Vagina (tissue), 2 donors: ENCODE measurements at regions not wholly inside any gene's neighbourhood (a gene's known extent, or its start where the extent isn't known, plus 50 kb on each side); places are given as distances from the start of the nearest gene placed in this dataset.

ENCODE experiments used
- DNase-seq, 2 donors: peaks; one replicate each; pipeline ENCODE4 v3.0.0-alpha.2; 2017; ENCODE audit errors: extremely low spot score in 2 of 2
- H3K27ac ChIP-seq: fragments of 200-600 bp; sonication (generic); one replicate; pipeline ENCODE4 v1.5.1; 2019
- H3K27me3 ChIP-seq: fragments of 200-600 bp; sonication (generic); one replicate; pipeline ENCODE4 v1.5.1; 2019
- H3K36me3 ChIP-seq, 2 donors: fragments of 200-600 bp; sonication (generic); one replicate each; pipeline ENCODE4 v1.5.1; 2017 to 2019
- H3K4me1 ChIP-seq: fragments of 200-600 bp; sonication (generic); one replicate; pipeline ENCODE4 v1.5.1; 2019
- H3K4me3 ChIP-seq, 2 donors: fragments of 200-600 bp; sonication (generic); 1 replicate in 1 of 2; 2 replicates in 1 of 2; pipeline ENCODE4 v1.5.1; 2016 to 2019
- H3K9me3 ChIP-seq: fragments of 200-600 bp; sonication (generic); one replicate; pipeline ENCODE4 v1.5.1; 2019
- POLR2A ChIP-seq, 2 donors: fragments of 450-650 bp; IDR thresholded peaks; one replicate each; pipeline ENCODE4 v1.6.1; 2017; ENCODE audit warnings: antibody characterized with exemption in 2 of 2, mild to moderate bottlenecking in 2 of 2, moderate library complexity in 2 of 2
- POLR2AphosphoS5 ChIP-seq, 2 donors: sonication (generic); formaldehyde crosslinking; IDR thresholded peaks; one replicate each; pipeline ENCODE4 v1.9.0; 2017; ENCODE audit warnings: antibody characterized with exemption in 2 of 2, mild to moderate bottlenecking in 2 of 2, low read depth in 1 of 2; ENCODE audit not compliant: insufficient read depth in 1 of 2
- intact Hi-C: fragments of 100-400 bp; cut with DNase I; formaldehyde crosslinking; loops from one replicate; pipeline ENCODE4 v1.15.1; 2023
- TF ChIP-seq, protein P1 (sequence below), 3 experiments: fragments of 450-650 bp in 2 of 3; fragments of 200-600 bp in 1 of 3; sonication (generic) in 1 of 3; IDR thresholded peaks; one replicate each; pipeline ENCODE4 v1.5.1; 2017 to 2019; ENCODE audit warnings: antibody characterized with exemption in 3 of 3, mild to moderate bottlenecking in 2 of 3, moderate library complexity in 2 of 3

- Histone ChIP-seq H3K4me1 (peaks cover 9% of the 10 kb centered on the region), H3K27ac (no peak overlapping the region), H3K9me3 (no peaks in the 10 kb centered on the region), H3K27me3 (no peaks in the 10 kb centered on the region), H3K4me3 (no peak overlapping the region), H3K36me3 (no peaks in the 10 kb centered on the region)
- intact Hi-C loops, result no loop called here
- no peak for TF ChIP-seq POLR2A (IDR thresholded peaks at IDR 0.05)
- no peak for TF ChIP-seq POLR2AphosphoS5 (IDR thresholded peaks at IDR 0.05; ENCODE audit: insufficient read depth in 1 of 2, low read depth in 1 of 2)
- TF ChIP-seq, protein P1, sequence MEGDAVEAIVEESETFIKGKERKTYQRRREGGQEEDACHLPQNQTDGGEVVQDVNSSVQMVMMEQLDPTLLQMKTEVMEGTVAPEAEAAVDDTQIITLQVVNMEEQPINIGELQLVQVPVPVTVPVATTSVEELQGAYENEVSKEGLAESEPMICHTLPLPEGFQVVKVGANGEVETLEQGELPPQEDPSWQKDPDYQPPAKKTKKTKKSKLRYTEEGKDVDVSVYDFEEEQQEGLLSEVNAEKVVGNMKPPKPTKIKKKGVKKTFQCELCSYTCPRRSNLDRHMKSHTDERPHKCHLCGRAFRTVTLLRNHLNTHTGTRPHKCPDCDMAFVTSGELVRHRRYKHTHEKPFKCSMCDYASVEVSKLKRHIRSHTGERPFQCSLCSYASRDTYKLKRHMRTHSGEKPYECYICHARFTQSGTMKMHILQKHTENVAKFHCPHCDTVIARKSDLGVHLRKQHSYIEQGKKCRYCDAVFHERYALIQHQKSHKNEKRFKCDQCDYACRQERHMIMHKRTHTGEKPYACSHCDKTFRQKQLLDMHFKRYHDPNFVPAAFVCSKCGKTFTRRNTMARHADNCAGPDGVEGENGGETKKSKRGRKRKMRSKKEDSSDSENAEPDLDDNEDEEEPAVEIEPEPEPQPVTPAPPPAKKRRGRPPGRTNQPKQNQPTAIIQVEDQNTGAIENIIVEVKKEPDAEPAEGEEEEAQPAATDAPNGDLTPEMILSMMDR (IDR thresholded peaks at IDR 0.05), result no peak
- peak in 1 of 2 donors; percentile 25 for DNase-seq
Observed at GRCh38 chr13:110808138-110808537, 94.6 kb downstream of the ING1 start.

DNA sequence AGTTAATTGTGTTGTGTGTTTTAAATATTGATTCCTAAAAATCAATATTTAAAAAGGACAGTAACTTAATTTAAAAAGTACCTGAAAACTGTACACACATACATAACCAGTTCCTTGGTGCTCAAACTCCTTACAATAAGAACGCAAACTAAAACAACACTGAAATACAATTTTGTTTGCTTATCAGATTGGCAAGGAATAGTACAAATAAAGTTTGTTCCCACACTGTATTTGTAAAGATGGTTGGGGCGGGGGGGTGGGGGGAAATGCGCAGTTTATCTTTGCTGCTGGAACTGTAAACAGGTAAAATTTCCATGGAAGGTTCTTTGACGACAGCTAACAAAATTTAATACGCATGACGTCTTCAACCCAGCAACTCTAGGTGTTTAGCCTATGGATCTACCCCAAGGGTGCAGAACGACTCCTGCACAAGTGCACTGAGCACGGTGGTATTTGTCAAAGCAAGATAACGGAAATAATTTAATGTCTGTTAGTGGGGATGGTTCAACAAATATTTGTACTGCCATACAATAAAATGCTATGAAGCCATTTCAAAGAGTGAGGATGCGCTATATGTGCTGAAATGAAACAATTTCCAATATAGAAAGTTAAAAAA, 96.5 kb downstream of the ING1 start:
- Histone ChIP-seq H3K27me3 (no peaks in the 10 kb centered on the region), H3K27ac (no peak overlapping the region)
- DNase-seq, result peak in 1 of 2 donors; percentile 25

DNA sequence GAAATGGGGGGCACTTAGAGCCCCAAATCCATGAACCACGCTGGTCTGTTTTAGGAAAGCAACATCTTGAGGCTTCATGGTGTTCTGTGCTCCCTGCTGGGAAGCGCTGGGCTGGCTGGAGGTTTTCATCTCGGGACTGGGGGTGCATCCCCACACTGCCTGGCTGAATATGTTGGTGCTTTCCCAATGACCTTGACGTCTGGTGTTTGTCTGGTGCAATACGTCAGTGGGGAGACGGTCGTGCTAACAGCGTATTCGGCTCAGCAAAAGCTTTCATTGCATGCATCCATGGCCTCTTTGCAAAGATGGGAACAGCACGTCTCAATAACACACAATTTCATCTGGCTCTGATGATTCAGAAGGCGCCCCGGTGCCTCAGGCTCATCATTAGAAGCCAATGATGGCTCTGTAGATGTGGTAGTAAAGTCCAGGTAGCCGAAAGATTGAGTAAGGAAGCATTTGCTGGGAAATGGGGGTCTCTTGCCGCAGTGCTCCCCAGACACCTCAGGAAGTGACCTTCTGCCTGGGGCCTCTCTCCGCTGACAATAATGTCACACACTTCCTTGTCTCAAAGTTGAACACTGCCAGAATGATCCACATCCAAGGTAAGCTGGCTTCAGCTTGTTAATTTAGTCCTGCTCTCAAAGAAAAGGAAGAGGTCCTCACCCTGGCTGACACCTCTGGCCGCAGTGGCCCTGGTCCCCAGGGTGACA, 97.7 kb downstream of the ING1 start:
- H3K27ac ChIP-seq, result no peak overlapping the region
- no peaks in the 10 kb centered on the region for H3K9me3 ChIP-seq
- intact Hi-C loops, result loop anchor here (10.0 kb wide), 2 partner anchors 106 to 216 kb away; partner anchors contain the start of gene CARS2
- no peaks in the 10 kb centered on the region for H3K36me3 ChIP-seq
- no peak overlapping the region for H3K4me3 ChIP-seq
- DNase-seq, result peak in 1 of 2 donors; percentile 49
- H3K4me1 ChIP-seq, result peaks cover 9% of the 10 kb centered on the region
- TF ChIP-seq POLR2AphosphoS5 (IDR thresholded peaks at IDR 0.05; ENCODE audit: insufficient read depth in 1 of 2, low read depth in 1 of 2) (no peak), POLR2A (IDR thresholded peaks at IDR 0.05) (no peak)
- TF ChIP-seq, protein P1 (IDR thresholded peaks at IDR 0.05), result no peak
- H3K27me3 ChIP-seq, result no peaks in the 10 kb centered on the region

More for the DNA sequence above, 96.5 kb downstream of the ING1 start:
- intact Hi-C loops, result loop anchor here (10.0 kb wide), 2 partner anchors 105 to 215 kb away; partner anchors contain the start of gene CARS2
- TF ChIP-seq POLR2AphosphoS5 (IDR thresholded peaks at IDR 0.05; ENCODE audit: insufficient read depth in 1 of 2, low read depth in 1 of 2), result no peak
- TF ChIP-seq, protein P1 (IDR thresholded peaks at IDR 0.05), result no peak
- no peak for TF ChIP-seq POLR2A (IDR thresholded peaks at IDR 0.05)
- Histone ChIP-seq H3K4me1 (peaks cover 9% of the 10 kb centered on the region), H3K9me3 (no peaks in the 10 kb centered on the region), H3K36me3 (no peaks in the 10 kb centered on the region), H3K4me3 (no peak overlapping the region)

GRCh38 chr13:110811771-110812120, 98.2 kb downstream of the ING1 start:
- peaks cover 9% of the 10 kb centered on the region for H3K4me1 ChIP-seq
- no peak overlapping the region for H3K27ac ChIP-seq
- no peak overlapping the region for H3K4me3 ChIP-seq
- H3K27me3 ChIP-seq, result no peaks in the 10 kb centered on the region
- no peaks in the 10 kb centered on the region for H3K9me3 ChIP-seq
- TF ChIP-seq POLR2A (IDR thresholded peaks at IDR 0.05), result no peak
- TF ChIP-seq, protein P1 (IDR thresholded peaks at IDR 0.05), result no peak
- no peak for TF ChIP-seq POLR2AphosphoS5 (IDR thresholded peaks at IDR 0.05; ENCODE audit: insufficient read depth in 1 of 2, low read depth in 1 of 2)
- intact Hi-C loops, result loop anchor here (10.0 kb wide), 2 partner anchors 107 to 217 kb away; partner anchors contain the start of gene CARS2
- H3K36me3 ChIP-seq, result no peaks in the 10 kb centered on the region
- no peak for DNase-seq
